LoVo (cell line): ENCODE measurements at regions not wholly inside any gene's neighbourhood (a gene's known extent, or its start where the extent isn't known, plus 50 kb on each side); places are given as distances from the start of the nearest gene placed in this dataset.

Experiments
- DNase-seq: peaks from one replicate; pipeline ENCODE4 v3.0.0-alpha.2; 2016; ENCODE audit warnings: low spot score

DNA sequence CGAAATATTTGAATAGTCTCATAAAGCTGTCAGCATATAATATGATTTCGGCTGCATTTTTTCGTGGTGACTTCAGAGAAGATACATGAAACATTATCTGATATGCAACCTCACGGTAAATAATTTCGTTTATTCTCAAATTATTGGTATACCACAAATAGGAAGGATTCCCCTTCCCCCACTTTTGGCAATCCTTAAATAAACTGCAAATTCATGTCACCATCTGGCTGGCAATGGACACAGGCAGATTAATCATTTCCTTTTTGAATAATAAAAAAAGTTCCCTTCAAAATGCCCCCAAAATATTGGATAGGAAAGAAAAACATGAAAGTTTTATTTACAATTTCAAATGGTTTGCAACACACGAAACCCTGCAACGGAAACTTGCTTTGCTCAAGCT lies 234.5 kb upstream of the MEOX2 start:
- no peak for DNase-seq

GRCh38 chr7:15916681-15917380 lies 230.3 kb upstream of the MEOX2 start:
- DNase-seq: no peak

- no peak for DNase-seq
Measured at GRCh38 chr7:15915686-15916293, 229.3 kb upstream of the MEOX2 start.

DNA sequence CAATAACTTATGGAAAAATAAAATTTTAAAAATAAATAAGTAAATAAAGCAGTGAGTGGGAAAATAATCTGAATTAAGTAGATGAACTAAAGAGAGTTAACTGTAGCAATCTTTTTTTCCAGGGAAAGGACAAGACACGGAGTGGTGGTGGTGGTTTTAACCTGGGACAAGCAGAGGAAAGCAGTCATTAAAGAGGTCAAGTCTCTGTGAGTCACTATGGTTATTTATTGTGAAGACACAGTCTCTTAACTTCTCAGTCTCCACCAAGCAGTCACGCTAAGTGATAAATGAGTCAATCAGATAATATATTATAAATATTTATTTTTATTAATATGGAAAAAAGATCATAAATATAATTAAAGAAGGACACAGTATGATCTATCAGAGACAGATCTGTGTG lies 228.1 kb upstream of the MEOX2 start:
- no peak for DNase-seq

DNA sequence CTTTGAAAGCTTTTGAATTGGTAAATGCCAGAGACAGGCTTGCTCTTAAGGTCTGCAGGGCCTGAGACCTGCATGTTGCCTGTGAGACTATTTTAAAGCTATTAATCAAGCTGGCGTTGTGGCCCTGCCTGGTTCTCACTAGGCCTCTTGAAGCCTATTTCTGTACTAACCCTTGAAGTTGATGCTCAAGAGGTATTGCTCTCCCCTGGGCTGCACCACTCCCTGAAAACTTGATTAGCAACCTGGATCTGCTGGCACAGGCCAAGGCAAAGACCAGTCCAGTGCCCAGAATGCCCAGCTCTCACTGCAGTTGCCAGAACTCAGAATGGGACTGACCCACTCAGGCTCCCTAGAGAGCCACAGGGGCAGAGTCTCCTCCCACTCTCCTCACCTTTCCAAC lies 220.0 kb upstream of the MEOX2 start:
- no peak for DNase-seq

- DNase-seq: no peak
Measured at GRCh38 chr7:15905251-15906040, 219.0 kb upstream of the MEOX2 start.

DNA sequence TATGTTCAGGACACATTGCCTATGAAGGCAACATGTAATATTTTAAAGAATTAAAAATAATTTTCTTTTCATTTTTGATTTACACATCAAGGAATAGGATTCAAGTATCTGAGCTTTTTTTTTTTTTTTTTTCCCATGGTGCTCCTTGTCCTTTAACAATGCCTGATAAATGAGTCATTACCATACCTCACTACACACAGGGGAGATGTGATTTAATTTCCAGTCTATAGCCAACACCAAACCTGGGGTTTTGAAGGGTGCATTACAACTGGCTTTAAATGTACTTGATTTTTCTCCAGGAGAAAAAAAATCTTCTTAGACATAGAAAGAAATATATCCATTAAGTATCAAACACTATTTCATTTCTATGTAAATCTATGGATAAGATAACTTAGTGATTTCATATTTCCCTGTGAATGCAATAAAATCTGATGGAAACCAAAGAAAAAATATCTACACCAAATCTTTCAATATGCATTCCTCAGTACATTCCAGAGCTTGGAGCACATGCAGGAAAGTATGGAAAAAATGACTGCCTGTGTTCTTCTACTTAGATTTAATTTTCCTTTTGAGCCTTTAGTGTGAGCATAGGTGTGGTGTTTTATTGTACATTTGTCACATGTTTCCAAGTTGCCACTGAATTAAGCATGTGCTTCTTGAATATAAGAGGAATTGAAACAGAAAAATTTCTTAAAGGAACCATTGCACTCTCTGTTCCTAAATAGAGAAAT lies 204.8 kb upstream of the MEOX2 start:
- no peak for DNase-seq

DNA sequence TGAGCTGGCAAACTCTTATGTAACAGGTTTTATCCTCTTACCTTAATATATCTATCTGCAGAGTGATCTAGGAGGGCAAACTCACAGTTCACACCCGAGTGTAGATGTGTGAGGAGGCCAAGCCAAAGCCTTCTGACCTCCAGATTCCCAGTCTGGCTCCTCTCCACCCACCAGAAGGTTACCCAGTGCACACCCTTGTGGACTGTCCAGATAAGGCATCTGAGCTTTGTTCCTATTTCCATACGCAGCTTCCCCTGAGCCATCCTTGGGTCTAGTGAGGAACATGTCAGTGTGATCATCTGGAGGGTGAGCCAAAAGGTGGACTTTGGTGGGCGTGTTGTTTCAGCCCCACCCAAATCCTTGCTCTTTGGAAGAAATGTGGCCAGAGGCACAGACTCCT lies 203.0 kb upstream of the MEOX2 start:
- DNase-seq: peak; percentile 29

DNA sequence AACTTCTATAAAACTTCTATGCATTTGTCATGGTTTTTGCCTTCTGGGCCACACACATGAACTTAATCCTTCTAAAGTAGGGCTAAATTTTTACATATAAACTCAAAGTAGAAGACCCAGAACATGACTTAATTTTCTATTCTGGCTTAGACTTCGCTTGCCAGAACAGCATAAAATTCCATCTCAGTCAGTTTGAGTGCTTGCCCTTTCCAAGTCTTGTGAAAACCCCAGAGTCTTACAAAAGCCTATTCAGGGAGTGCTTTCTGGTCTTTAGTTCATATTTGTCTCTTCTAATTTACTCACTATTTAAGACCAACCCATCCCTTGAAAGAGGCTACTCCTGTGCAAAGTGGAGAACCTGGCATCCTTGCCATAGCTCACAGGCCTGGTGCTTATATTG lies 201.6 kb upstream of the MEOX2 start:
- no peak for DNase-seq

GRCh38 chr7:15886626-15887025 lies 200.1 kb upstream of the MEOX2 start:
- DNase-seq: no peak

- DNase-seq: no peak
Measured at GRCh38 chr7:15885678-15886077, 199.2 kb upstream of the MEOX2 start.

DNA sequence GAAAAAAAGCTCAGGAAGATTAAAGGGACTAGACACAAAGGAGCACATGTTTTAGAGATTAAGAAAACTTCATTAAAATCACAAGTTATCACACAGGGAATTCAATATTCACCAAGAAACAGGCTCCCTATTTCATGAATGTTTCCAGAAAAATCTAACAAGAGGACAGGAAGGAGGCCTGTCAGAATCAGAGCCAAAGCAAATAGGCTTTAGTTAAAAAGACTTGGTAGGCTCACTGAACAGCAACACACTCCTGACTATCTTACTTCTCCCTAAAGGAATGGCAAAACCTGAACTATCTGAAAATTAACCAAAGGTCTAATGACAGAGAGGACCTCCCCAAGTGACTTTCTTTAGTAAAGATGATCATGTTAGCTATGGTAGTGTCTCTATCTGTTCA lies 188.3 kb upstream of the MEOX2 start:
- DNase-seq: no peak

DNA sequence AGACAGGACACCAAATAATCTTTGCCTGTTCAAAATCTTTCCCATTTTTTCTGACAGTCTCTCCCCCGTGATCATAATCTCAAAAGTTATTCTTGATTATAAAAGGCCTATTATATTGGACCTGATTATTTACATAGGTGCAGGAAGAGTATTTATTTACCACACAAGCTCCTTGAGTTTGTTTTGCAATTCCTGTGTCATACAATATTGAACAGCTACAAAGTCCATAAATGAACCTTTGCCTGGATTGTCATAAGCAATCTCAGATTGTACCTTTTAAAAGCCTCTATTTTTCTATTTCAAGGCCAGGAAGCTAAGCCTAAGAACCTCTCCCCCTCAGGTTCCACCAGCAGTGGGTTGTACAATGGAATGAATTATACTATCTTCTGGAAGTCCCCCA lies 183.9 kb upstream of the MEOX2 start:
- no peak for DNase-seq

DNA sequence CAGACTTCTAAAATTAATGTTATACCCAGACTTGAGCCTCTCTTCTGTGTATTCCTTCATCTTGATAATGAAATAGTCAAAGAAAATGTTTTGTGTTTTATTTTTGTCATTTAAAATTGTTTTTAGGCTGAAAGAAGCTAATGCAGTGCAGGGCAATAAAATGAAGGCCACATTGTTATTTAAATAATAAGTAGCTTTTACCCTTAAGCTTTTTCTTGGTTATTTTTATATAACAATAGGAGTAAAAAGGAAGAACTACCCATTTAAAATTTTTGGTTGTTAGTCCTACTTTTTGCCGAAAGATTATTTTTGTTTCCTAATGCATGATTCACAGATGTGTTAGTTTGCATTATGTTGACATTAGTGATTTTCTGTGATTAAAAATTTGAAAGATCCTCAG lies 181.0 kb upstream of the MEOX2 start:
- DNase-seq: no peak

- DNase-seq: no peak
Measured at GRCh38 chr7:15866753-15867152, 180.3 kb upstream of the MEOX2 start.

GRCh38 chr7:15864626-15864991 lies 178.1 kb upstream of the MEOX2 start:
- DNase-seq: no peak

DNA sequence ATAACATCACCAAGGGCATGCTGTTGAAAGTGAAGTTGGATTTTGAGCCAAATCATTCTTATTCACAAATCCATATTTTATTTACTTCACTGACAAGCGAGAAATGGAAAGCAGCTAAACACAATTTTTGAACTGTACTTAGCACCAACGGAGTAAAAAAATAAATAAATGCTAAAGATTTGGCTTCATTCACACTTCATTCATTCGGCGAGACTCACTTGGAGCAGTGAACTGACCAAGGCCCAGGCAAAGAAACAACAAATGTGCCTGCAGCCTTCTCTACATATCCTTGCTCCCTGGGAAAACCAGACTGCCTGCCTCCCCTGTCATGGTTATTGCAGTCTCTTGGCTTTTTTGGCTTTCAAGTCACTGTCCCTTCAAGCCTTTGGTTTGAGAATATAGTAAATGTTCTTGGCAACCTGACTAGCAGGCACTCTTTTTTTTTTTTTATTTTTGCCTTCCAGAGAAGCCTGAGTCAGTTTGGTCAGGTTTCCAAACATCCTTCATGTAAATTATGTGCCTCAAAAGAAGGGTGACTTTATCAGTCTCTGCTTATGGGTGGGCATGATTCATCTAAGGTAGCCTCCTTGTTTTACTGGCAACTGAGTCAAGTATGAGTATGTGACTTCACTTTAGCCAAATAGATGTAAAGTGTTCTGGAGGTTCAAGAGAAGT lies 177.6 kb upstream of the MEOX2 start:
- no peak for DNase-seq

DNA sequence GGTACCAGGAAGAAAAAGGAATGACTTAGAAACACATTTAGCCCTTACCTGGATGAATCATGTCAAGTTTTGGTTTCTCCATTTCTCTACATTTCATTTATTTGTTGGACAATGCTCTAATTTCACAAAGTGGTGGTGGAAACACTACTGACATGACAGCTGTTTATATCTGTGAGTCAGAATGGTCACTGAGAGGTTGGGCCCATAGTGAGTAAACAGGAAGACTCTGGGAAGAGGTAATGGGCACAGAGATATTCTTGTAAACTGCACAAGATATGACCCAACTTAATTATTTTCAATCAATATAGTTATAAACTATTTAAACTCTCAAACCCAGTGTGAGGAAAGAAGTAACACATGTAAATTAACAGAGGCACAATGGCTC lies 176.3 kb upstream of the MEOX2 start:
- DNase-seq: no peak

DNA sequence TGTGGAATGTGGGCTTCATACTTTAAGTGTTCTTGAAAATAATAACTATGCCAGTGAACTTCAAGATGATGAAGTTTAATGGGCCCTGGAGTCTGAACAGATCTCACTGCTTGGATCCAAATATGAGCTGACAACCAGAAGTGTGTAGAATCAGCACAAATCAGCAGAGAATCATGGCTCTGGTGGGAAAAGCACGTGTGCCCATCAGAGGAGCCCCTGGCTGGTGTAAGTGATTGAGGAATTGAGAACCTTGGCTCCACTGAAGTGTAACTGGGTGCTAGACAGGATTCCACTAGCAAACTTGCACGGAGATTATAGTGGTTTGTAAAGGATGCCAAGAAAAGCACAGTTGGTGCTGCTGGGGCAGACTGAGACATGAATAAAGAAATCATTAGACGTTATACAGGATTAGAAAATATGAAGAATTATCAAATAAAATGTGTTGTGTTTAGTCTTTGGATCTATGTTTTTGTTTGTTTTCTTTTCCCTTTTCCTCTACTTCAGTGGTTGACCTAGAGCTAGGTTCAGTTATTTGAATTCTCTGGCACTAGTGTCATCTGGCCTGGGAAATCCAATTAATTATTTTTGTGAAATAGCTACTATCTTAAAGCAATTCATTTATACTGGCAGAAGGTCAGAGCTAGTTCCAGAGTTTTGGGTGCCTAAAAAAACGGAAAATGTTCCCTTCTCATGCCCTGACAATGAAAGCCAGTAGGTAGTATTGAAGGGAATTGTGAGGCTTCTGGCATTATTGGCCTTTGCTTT lies 175.7 kb upstream of the MEOX2 start:
- DNase-seq: no peak

GRCh38 chr7:15860264-15860949 lies 173.9 kb upstream of the MEOX2 start:
- DNase-seq: no peak

- DNase-seq: no peak
Measured at GRCh38 chr7:15857026-15857425, 170.5 kb upstream of the MEOX2 start.
